GM21367 (cell line): ENCODE measurements at regions not wholly inside any gene's neighbourhood (a gene's known extent, or its start where the extent isn't known, plus 50 kb on each side); places are given as distances from the start of the nearest gene placed in this dataset.
"Not testable (repeated sequence)": the region's sequence is repeated elsewhere in the genome, so short reads cannot be mapped to it uniquely, and the experiment has no call there.

Source experiments
- ATAC-seq: cut with Tn5 transposase; IDR thresholded peaks from one replicate; pipeline ENCODE4 v1.9.1; 2021; ENCODE audit not compliant: unreplicated experiment

- ATAC-seq: no peak
Observed at GRCh38 chr18:38651736-38652135, 1086.1 kb upstream of the CELF4 start.

- no peak for ATAC-seq
Observed at GRCh38 chr18:38648179-38648578, 1082.6 kb upstream of the CELF4 start.

- no peak for ATAC-seq
Observed at GRCh38 chr18:38646296-38646695, 1080.7 kb upstream of the CELF4 start.

DNA sequence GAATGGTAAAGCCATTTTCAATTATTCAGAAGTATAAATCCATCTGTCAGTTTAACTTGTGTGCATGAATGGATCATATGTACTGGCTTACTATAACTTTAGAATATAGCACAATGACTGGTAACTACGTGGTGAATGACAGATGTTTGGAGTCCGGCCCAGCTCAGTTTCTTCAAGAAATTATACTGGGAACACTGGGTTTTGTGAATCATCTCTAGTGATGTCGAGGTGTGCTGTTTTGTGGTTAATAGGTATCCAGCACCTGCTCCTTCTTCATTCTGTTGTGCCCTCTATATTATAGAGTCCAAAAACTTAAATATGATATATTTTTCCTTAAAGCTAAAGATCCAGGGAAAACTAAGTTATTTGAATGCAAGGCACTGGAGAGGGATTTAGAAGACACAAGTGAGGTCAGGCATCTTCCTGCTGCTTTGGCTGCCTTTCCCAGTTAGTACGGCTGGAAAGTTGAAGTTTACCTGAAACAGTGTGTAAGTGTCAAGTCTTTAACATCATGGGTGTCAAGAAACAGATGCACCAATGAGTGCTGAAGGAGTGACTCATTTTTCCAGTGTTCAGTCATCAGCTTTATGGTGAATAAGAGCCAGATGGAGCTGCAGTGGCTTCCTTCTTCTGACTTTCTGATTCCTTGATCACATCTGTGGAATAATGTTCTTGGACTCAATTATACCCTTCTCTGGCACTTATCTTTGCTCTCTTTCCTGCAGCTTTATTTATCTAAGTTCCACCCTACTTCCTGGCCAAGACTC, 1079.5 kb upstream of the CELF4 start:
- ATAC-seq: no peak

GRCh38 chr18:38642711-38643110, 1077.1 kb upstream of the CELF4 start:
- ATAC-seq: no peak

DNA sequence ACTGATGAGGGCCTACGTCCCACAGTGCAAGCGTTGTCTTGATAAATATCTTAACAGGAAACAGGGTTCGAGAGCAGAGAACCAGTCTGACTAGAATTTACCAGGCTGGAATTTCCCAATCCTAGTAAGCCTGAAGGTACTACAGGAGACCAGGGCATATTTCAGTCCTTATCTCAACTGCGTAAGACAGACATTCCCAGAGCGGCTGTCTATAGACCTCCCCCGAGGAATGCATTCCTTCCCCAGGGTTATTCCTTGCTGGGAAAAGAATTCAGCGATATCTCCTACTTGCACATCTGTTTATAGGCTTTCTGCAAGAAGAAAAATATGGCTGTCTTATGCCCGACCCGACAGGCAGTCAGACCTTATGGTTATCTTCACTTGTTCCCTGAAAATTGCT, 1074.1 kb upstream of the CELF4 start:
- not testable (repeated sequence) for ATAC-seq

DNA sequence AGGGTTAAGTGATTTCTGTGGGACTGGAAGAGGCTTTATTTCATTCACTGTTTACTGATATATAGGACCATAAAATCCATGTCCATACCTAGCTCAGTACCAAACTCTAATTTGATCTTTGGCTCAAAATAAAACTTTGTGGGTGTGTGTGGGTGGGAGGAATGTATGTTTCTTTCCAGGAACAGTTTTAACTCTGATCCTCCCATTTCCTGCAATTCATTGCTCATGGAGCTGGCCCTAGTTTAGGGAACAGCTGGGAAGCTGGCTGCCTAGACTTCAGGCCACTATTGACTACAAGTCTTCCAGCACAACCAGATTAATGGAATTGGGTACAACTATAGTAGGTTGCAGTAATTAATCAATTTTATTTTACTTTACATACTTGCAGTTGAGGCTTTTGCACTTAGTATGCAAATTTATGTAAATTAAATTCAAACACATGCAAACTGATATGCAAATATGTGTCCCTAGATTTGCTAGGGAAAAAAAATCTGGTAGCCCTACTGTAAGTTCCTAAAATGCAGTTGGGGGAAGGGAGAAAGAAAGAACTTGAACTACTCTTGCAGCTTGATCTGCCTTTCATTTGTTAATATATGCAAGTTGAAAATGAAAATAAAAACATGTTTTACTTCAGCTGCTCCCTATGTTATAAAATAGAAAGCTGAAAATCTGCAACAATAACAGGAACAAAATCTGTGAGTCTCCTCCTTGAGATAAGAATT, 1070.3 kb upstream of the CELF4 start:
- ATAC-seq: no peak

GRCh38 chr18:38634117-38634516, 1068.5 kb upstream of the CELF4 start:
- ATAC-seq: no peak

DNA sequence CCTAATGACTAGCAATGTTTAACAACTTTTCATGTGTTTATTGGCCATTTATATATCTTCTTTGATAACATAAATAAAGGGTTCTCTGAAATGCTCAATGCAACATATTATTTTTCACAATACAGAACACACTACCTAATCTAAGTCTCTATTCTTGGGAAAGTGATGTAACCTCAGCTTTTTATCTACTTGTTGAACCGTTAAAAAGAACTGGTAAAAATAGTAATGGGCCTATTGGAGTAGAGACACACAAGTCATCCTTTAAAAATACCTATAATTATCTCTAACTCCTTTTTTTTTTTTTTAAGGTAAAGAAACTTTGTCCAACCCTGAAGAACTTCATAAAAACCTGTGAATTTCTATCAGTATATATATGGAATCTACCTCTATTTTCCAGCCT, 1067.7 kb upstream of the CELF4 start:
- no peak for ATAC-seq

DNA sequence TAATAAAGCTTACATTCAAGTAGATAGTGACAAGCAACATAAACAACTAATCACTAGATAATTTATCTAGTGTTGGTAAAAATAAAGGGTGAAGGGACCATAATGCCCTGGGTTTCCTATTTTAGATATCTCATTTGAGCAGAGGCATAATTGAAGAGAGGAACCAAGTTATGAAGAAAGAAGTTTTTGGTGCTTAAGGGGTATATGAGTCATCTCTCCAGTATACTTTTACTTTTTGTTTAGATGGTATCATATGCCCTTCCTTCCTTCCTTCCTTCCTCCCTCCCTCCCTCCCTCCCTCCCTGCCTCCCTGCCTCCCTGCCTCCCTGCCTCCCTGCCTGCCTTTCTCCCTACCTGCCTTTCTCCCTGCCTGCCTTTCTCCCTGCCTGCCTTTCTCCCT, 1053.5 kb upstream of the CELF4 start:
- ATAC-seq: peak; percentile 62

GRCh38 chr18:38616306-38616705, 1050.7 kb upstream of the CELF4 start:
- no peak for ATAC-seq

DNA sequence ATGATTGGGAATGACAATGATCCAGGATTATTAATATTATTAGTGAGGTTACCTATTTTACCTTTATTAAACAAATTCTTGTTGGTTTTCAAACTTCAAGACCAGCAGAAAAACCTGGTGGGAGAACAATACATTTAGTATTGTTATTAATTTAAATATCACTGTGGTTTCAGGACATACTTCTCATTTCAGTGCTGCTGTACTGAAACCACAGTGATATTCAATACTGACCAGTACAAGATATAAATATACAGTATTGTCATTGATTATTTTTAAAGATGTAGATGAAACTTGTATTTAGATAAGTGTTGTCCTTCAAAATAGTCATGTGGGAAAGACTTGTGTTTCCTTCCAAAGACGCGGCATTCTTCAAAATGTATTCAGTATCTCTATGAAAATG, 1047.3 kb upstream of the CELF4 start:
- no peak for ATAC-seq

GRCh38 chr18:38611036-38611964, 1045.7 kb upstream of the CELF4 start:
- ATAC-seq: peak; percentile 86

DNA sequence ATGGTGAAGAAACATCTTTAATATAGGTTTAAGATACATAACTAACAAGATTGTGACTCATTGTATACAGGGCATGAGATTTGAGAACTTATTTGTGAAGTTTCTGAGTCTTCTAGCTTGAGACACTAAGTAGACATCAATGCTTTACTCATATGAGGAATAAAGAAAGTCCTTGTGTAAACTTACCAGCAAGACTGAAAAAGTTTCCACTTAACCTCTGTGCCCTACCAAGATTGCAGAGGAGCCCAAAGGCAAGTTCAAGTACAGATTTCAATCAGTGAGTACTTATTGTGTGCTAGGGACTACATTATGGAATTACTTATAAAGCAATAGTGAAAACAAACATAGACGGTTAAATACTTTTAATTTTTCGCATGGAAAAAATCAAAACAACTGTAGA, 1041.2 kb upstream of the CELF4 start:
- ATAC-seq: no peak

GRCh38 chr18:38602341-38602740, 1036.7 kb upstream of the CELF4 start:
- ATAC-seq: no peak

DNA sequence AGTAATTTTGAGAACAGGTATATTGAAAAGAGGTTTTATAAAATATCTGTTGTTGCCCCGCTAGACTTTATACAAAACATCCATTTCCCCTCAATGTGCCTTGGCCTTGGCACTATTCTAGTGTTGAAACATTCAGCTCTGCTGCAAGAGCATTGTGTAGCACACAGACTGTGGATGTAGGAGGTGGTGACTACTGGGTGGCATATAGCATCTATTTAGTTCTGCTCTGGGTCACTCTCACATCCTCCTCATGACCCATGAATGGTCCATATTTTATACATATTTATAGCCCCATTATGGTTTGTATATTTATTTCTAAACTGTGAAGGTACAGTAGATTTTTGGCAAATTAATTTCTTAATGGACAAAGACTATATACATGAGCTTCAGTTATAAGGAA, 1022.0 kb upstream of the CELF4 start:
- ATAC-seq: no peak

- no peak for ATAC-seq
Observed at GRCh38 chr18:38586327-38586726, 1020.7 kb upstream of the CELF4 start.

- ATAC-seq: no peak
Observed at GRCh38 chr18:38579764-38580163, 1014.2 kb upstream of the CELF4 start.

GRCh38 chr18:38576916-38577315, 1011.3 kb upstream of the CELF4 start:
- ATAC-seq: no peak

GRCh38 chr18:38576349-38576748, 1010.8 kb upstream of the CELF4 start:
- ATAC-seq: no peak

DNA sequence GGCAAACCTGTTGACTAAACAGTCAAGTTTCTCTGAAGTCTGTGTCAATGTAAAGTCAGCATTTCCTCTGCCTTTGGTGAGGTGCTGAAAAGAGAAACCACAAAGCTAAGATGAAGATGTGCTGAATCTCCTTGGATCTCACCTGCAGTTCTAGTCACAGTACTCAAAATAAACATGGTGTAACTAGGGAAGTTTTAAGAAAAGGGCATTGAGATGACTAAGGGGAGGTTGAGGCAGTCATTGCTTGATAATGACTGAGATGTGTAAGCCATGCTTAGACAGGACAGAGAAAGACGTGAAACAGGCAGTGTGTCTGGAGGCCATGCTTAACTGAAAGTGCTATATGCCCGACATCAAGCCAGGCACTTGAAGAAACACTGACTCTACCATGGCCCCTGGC, 1010.0 kb upstream of the CELF4 start:
- no peak for ATAC-seq

DNA sequence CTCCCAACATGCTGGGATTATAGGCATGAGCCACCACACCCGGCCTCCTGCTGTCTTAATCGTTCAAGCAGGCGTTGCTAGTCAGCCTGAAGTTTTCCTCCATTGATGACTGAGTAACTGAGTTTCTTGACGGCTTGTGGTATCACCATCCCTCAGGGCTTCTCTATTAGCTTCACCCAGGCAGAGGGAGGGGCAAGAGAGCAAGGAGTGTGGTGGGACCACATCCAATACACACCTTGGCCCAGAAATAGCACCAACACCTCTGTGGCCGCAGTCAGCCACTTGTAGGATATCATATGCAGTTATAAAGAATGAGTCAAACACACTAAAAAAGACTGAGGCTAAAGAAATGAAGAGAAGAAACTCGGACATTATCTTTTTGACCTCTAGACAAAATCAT, 1009.4 kb upstream of the CELF4 start:
- ATAC-seq: no peak
